GM10847 (cell line): ENCODE measurements at regions not wholly inside any gene's neighbourhood (a gene's known extent, or its start where the extent isn't known, plus 50 kb on each side); places are given as distances from the start of the nearest gene placed in this dataset.

ENCODE experiments used
- POLR2A ChIP-seq: IDR thresholded peaks from 2 replicates; pipeline ENCODE4 v1.6.1; 2011; ENCODE audit not compliant: insufficient read length; ENCODE audit errors: extremely low read depth

DNA sequence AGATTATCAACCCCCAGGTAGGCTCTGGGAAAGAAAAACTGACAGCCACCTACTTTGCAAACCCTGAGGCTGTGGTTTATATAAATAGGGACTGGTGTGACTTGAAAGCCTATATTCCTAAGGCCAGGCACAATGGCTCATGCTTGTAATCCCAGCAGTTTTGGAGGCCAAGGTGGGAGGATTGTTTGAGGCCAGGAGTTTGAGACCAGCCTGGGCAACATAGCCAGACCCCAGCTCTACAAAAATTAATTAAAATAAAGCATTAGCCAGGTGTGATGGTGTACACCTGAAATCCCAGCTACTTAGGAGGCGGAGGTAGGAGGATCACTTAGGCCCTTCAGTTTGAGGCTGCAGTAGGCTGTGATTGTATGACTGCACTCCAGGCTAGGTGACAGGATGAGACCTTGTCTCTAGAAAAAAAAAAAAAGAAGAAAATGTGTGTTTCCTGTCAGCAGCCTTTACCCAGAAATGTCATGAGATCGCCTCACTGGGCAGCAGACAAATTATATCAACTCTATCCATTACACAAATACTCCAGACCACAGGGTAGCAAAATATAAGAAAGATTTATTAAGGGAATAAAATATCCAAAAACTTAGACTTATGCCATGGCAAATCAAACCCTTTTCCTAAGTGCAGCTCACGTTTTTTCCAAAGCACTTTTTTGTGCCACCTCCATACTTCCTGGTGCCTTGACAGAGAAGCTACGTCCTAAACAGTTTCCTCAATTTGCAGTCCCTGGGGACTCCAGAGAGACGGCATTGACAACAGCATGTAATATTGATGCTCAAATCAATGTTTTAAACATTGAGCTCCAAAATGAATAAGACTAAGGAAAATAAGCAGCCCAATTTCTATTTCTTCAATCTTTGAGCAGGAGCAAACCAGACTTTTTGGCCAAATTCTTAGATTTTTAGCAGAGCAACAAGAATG lies 190.8 kb upstream of the NDUFV2 start:
- no peak for TF ChIP-seq POLR2A

DNA sequence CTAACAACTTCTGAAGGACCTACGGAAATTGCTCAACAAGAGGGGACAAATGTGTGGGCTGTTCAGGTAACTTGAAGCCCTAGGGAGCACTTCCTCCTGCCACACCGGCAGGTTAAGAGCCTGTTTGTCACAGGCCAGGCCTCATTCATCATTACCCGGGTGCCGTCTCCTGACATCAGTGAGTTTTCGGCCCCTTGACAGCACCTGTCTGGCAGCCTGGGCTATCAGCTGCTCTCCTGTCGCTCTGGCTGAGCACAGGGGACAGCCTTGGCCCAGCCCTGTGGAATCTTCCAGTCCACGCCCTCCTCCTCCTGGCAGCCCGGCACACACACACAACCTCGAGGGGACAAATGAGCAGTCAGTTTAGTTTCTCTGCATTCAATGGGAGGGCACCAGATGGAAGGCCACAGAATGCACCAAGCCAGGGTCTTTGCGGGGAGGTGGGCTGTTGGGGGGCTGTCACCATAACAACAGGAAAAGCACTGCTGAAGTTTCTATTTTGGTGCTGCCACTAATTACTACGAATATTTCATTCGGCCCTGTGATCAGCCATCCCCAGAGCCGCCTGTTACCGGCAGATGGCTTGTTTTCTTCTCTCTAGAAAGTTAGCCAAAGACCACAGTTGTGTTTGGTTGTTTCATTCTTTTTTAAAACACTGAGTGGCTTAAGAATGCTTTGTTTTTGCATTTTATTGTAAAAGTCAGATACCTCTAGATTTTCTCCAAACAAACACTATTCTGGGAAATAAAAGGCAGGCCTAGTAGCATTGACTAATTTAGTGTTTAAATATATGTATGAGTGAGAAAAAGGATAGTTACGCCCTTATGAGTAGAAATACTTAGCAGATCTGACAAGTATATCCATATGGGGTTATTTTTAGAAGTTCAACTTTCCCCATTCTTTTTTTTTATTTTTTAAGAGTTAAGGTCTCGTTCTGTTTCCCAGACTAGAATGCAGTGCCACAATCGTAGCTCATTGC lies 189.9 kb upstream of the NDUFV2 start:
- no peak for TF ChIP-seq POLR2A

DNA sequence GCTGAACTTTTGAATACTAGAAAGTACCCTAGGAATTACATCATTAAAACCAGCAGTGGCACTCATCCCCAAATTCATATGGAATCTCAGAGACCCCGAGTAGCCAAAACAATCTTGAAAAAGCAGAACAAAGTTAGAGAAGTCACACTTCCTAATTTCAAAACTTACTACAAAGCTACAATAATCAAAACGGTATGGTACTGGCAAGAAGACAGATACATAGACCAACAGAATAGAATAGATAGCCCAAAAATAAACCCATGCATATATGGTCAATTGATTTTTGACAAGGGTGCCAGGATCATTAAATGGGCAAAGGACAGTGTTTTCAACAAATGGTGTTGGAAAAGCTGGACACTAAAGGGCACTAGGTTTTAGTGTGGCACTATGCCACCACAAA lies 176.0 kb upstream of the NDUFV2 start:
- no peak for TF ChIP-seq POLR2A

DNA sequence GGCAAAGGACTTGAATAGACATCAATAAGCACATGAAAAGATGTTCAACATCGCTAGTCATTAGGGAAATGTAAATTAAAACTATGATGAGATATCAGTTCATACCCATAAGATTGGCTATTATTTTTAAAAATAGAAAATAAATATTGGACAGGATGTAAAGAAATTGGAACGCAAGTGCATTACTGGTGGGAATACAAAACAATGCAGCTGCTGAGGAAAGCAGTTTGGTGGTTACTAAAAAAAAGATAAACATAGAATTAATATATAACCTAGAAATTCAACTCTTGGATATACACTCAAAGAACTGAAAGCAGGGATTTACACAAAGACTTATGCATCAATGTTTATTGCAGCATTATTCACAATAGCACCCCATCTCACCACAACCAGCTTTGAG lies 174.5 kb upstream of the NDUFV2 start:
- TF ChIP-seq POLR2A, result no peak

DNA sequence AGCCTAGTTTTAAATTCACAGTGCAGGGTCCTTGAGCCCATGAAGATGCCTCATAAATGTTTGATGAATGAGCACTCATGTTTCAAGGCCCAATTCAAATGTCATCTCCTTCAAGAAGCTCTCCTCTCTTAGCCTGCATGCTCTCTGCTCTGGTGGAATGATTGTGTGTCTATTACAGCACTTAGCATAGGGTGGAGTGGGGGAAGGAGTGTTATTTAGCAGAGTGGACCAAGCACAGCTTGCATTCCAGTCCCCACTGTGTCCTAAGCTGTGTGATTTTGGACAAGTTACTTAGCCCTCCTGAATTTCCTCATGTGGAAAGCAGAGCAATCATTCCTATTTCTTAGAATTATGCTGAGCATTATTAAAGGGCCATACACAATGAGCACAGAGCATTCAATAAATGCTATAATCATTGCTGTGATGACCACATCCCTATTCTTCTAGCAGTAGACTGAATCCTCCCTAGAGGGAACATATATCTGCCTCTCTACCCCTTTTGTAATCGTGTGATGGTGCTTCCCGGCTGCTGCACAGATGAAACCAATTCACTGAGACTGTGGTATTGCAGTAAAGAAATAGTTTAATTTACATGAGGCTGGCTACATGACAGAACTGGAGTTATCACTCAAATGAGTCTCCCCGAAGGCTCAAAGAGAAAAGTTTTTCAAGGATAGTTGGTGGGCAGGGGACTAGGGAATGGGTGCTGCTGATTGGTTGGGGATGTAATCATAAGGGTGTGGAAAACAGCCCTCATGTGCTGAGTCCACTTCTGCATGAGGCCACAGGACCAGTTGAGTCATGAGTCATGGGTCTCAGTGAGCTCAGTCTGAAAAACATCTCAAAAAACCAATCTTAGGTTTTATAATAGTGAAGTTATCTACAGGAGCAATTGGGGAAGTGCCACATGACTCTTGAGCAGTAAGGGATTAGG lies 173.4 kb upstream of the NDUFV2 start:
- no peak for TF ChIP-seq POLR2A

DNA sequence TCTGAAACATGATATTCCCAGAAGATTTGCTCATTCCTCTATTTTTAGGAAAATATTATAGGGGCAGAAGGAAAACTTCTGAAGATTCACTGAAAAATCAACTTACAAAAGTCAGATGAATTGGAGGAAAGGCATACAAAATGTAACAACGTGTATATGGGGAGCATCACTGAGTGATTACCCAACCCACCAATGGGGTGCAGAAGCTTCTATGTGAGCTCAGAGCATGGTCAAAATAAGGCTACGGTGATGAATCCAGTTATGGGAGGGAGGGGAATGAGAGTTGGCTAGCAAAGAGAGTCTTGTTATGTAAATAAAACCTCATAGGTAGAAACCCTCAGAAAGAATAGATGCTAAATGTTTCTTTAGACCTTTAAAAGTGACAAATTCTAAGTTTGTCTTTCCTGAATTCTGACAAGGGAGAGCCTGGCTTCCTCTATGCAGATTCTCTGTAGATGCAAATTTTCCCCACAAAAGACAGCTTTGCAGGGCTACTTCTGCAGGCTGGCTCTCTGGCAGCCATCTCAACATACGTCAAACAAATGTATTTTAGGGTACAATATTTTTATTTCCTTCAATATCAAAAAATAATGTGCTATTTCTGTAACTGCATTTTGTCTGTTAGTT lies 171.4 kb upstream of the NDUFV2 start:
- TF ChIP-seq POLR2A, result no peak

DNA sequence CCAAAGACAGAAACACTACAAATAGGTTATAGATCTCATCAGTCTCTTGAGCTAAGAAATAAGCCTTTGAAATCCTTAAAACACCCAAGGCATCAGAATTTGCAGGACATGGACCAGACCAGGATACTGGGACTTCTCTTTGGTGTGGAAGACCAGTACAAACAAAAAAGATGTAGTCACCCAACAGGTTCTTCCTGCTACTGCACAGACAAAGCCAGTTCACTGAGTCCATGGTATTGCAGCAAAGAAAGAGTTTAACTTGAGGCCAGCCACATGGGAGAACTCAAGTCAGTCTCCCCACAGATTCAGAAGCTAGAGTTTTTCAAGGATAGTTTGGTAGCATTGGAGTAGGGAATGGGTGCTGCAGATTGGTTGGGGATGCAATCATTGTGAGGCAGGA lies 169.6 kb upstream of the NDUFV2 start:
- TF ChIP-seq POLR2A, result no peak

DNA sequence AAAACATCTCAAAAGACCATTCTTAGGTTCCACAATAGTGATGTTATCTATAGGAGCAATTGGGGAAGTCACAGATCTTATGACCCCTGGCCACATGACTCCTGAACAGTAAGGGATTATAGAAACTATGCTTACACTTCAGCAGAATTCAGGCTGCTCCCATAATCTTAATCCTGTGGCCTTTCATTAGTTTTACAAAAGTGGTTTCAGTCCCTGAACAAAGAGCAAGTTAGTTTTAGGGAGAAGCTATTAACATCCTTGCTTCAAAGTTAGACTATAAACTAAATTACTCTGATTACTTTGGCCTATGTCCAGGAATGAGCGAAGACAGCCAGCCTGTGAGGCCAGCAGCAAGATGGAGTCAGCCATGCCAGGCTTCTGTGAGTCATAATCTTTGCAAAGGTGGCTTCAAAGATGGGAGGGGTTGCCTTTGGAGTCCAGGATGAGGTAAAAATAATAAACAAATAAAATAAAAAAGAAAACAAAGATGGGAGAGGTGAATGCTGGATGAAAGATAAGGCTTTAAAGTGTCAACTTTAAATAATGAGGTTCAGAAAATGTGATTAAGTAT lies 168.7 kb upstream of the NDUFV2 start:
- no peak for TF ChIP-seq POLR2A

DNA sequence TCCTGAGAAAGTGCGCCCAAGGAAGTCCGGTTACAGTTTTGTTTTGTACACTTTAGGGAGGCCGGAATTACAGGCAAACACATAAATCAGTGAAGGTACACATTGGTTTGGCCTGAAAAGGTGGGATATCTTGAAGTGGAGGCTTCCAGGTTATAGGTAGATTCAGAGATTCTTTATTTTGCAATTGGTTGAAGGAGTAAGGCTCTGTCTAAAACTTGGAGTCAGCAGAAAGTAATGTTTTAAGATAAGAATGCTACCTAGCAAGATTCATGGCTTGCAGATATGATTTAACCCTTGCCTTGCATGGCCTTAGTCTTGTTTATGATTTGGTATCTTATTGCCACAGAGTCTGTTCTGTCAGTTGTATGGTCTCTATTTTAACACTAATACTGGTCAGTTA lies 165.9 kb upstream of the NDUFV2 start:
- TF ChIP-seq POLR2A, result no peak

DNA sequence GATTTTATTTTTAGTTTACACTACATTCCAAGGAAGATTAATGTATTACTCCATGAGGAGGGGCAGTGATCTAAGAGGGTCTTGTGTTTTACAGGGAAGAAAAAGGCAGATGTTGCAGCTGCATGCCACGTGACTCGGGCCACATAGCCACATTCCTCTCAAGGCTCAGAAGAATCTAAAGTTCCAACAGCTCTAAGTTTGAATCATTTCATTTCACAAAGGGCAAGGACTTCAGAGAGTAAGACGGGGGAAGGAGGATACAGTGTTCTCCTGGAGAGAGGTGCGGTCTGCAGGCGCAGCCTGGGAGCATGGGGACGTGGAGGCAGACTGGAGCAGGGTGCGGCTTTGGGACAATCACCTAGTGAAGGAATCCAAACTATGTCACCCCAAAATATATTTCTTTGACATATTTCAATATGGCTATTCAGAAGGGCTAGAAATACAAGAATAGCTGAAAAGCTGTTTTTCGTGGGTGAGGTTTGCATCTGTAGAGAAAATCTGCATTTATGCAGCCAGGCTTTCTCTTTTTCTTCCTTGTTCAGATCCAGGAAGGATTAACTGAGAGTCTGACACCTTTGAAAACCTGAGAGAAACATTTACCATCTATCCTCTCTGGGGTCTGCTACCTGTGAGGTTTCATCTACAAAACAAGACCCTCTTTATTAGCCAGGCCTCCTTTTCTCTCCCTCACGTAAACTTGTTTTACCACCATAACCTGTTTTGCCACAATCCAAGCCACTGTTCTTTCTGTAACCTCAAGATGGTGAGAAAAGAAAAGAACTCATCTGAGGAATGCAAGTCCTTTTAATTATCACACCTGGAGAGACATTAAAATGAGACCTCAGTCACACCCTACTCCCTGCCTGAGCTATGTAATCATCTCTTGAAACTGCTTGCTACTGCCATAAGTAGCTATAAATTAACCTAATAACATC lies 165.1 kb upstream of the NDUFV2 start:
- TF ChIP-seq POLR2A, result no peak

DNA sequence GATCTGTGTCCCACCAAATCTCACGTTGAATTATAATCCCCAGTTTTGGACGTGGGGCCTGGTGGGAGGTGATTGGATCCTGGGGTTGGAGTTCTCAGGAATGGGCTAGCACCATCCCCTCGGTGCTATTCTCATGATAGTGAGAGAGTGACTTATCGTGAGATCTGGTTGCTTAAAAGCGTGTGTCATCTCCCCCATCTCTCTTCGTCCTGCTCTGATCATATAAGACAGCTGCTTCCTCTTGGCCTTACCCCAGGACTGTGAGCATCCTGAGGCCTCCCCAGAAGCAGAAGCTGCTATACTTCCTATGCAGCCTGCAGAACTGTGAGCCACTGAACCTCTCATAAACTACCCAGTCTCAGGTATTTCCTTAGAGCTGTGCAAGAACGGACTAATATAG lies 163.7 kb upstream of the NDUFV2 start:
- no peak for TF ChIP-seq POLR2A

DNA sequence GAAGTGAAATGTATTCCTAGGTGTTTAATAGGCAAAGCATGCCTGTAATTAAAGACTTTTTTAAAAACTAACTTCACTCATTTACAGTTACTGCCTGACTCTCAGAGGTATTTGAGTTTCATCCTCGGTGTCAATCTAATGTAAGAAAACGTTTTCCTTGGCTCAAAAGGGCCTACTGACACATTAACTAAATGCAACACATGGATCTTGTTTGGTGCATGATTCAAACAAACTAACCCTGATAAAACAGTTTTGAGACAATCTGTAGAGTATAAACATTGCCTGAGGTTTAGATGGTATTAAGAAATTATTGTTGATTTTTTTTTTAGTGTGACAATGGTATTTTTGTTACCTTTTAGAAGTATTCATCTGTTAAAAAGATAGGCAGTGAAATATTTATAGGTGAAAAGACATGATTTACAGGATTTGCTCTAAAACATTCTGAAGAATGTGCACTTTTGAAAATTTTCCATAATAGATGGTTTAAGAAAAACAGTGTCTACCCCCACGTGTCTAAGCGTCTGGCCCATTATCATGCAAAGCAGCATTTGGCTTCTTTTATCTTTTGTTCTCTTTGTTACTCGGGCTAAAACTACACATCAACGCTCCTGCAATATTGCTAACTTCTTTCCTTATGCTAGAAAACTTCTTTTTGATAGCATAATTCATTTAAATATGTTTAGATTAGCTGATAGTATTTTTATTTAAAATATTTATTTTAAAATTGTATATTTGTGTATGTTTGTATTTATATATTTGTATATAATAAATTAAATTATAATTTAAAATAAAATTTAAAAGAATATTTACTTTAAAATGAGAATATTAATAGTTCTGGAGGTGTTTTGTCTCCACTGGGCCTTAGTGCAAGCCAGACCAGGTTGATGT lies 160.2 kb upstream of the NDUFV2 start:
- TF ChIP-seq POLR2A, result no peak
